SKM-1 treated with dmso at 0.1 percent for 144 hours (cell line): ENCODE measurements at regions not wholly inside any gene's neighbourhood (a gene's known extent, or its start where the extent isn't known, plus 50 kb on each side); places are given as distances from the start of the nearest gene placed in this dataset.

Experiments
- DNase-seq: peaks from one replicate; lab custom pipeline; 2025; ENCODE audit not compliant: unreplicated experiment; lab: John Stamatoyannopoulos, UW

- DNase-seq = peak; percentile 98
Observed at GRCh38 chr5:165559645-165560044, 2054.2 kb downstream of the MAT2B start.

- no peak for DNase-seq
Observed at GRCh38 chr5:165560648-165561047, 2055.2 kb downstream of the MAT2B start.

- no peak for DNase-seq
Observed at GRCh38 chr5:165565911-165566310, 2060.5 kb downstream of the MAT2B start.

- DNase-seq = no peak
Observed at GRCh38 chr5:165569551-165569950, 2064.1 kb downstream of the MAT2B start.

GRCh38 chr5:165573445-165573844, 2068.0 kb downstream of the MAT2B start:
- no peak for DNase-seq

GRCh38 chr5:165574100-165574499, 2068.7 kb downstream of the MAT2B start:
- no peak for DNase-seq

- no peak for DNase-seq
Observed at GRCh38 chr5:165576678-165577275, 2071.4 kb downstream of the MAT2B start.

- DNase-seq = no peak
Observed at GRCh38 chr5:165579911-165580310, 2074.5 kb downstream of the MAT2B start.

GRCh38 chr5:165594693-165595092, 2089.3 kb downstream of the MAT2B start:
- no peak for DNase-seq

- DNase-seq = no peak
Observed at GRCh38 chr5:165602529-165602928, 2097.1 kb downstream of the MAT2B start.

- no peak for DNase-seq
Observed at GRCh38 chr5:165607026-165607425, 2101.6 kb downstream of the MAT2B start.

- DNase-seq = no peak
Observed at GRCh38 chr5:165609871-165610270, 2104.5 kb downstream of the MAT2B start.

- DNase-seq = no peak
Observed at GRCh38 chr5:165616490-165617405, 2111.3 kb downstream of the MAT2B start.

GRCh38 chr5:165617491-165617890, 2112.1 kb downstream of the MAT2B start:
- DNase-seq = no peak

GRCh38 chr5:165620394-165620793, 2115.0 kb downstream of the MAT2B start:
- no peak for DNase-seq

GRCh38 chr5:165622864-165623536, 2117.6 kb downstream of the MAT2B start:
- DNase-seq = no peak

- no peak for DNase-seq
Observed at GRCh38 chr5:165624166-165624946, 2118.9 kb downstream of the MAT2B start.

- no peak for DNase-seq
Observed at GRCh38 chr5:165626161-165626560, 2120.7 kb downstream of the MAT2B start.

- DNase-seq = no peak
Observed at GRCh38 chr5:165627548-165628170, 2122.2 kb downstream of the MAT2B start.

- DNase-seq = peak; percentile 56
Observed at GRCh38 chr5:165630261-165630778, 2124.9 kb downstream of the MAT2B start.
